ENCODE measurements at regions not wholly inside any gene's neighbourhood (a gene's known extent, or its start where the extent isn't known, plus 50 kb on each side); places are given as distances from the start of the nearest gene placed in this dataset.

DNA sequence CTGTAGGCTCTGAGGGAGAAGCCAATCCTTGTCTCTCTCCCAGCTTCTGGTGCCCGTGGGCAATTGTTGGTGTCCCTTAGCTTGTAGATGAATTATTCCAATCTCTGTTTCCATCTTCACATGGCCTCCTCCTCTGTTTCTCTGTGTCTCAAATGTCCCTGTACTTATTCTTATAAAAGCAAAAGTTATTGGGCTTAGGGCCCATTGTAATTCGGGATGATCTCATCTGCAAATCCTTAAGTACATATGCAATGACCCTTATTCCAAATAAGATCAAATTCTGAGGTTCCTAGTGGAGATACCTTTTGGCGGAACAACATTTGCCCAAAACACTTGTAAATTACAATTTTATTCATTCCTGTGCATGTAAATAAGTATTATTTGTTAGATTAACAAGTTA lies 147.4 kb upstream of the EPHA3 start:
- Histone ChIP-seq H3K36me3 (ENCODE audit: control insufficient read depth in 2 of 3, insufficient read depth in 3 of 3, low read length in 3 of 3) (no peaks in the 10 kb centered on the region), H3K4me1 (ENCODE audit: control insufficient read depth in 2 of 3, insufficient read depth in 2 of 3, low read depth in 1 of 3, low read length in 3 of 3) (no peaks in the 10 kb centered on the region), H3K9me3 (ENCODE audit: control insufficient read depth in 2 of 3, insufficient read depth in 1 of 3, low read length in 3 of 3) (no peaks in the 10 kb centered on the region), H3K27me3 (ENCODE audit: control insufficient read depth, insufficient read depth, low read length) (no peaks in the 10 kb centered on the region), H3K4me3 (ENCODE audit: low read length in 3 of 3) (no peak overlapping the region), H3K27ac (ENCODE audit: low read depth in 2 of 2, low read length in 2 of 2) (no peak overlapping the region), H3K9ac (ENCODE audit: low read length in 3 of 3) (no peak overlapping the region)
- no peak for FAIRE-seq
- intact Hi-C loops (cut with DNase I): no loop called here
- TF ChIP-seq, protein P1, sequence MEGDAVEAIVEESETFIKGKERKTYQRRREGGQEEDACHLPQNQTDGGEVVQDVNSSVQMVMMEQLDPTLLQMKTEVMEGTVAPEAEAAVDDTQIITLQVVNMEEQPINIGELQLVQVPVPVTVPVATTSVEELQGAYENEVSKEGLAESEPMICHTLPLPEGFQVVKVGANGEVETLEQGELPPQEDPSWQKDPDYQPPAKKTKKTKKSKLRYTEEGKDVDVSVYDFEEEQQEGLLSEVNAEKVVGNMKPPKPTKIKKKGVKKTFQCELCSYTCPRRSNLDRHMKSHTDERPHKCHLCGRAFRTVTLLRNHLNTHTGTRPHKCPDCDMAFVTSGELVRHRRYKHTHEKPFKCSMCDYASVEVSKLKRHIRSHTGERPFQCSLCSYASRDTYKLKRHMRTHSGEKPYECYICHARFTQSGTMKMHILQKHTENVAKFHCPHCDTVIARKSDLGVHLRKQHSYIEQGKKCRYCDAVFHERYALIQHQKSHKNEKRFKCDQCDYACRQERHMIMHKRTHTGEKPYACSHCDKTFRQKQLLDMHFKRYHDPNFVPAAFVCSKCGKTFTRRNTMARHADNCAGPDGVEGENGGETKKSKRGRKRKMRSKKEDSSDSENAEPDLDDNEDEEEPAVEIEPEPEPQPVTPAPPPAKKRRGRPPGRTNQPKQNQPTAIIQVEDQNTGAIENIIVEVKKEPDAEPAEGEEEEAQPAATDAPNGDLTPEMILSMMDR (IDR thresholded peaks at IDR 0.05; ENCODE audit: borderline replicate concordance, extremely low read depth, insufficient read depth): no peak
- no peak for DNase-seq

DNA sequence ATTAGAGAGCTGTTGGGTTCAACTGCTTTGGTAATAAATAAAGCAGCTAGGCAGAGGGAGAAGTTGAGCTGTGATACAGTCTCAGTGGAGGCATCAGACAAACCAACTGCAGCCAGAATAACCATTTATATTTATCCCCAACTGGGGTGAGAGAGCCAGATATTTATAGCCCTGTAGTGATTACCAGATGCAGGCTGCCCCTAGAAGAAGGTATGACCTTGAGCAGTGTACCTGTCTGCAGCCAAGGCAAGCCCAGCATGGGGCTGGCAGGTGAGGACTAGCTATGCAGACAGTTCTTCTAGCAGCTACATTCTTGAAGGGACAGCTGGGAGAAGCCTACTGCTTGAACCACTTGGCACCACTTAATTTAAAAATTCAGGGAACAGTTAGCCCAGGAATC lies 144.4 kb upstream of the EPHA3 start:
- Histone ChIP-seq H3K36me3 (ENCODE audit: control insufficient read depth in 2 of 3, insufficient read depth in 3 of 3, low read length in 3 of 3) (no peaks in the 10 kb centered on the region), H3K27ac (ENCODE audit: low read depth in 2 of 2, low read length in 2 of 2) (no peak overlapping the region), H3K9me3 (ENCODE audit: control insufficient read depth in 2 of 3, insufficient read depth in 1 of 3, low read length in 3 of 3) (no peaks in the 10 kb centered on the region), H3K4me1 (ENCODE audit: control insufficient read depth in 2 of 3, insufficient read depth in 2 of 3, low read depth in 1 of 3, low read length in 3 of 3) (no peaks in the 10 kb centered on the region), H3K9ac (ENCODE audit: low read length in 3 of 3) (no peak overlapping the region), H3K4me3 (ENCODE audit: low read length in 3 of 3) (no peak overlapping the region), H3K27me3 (ENCODE audit: control insufficient read depth, insufficient read depth, low read length) (no peaks in the 10 kb centered on the region)
- DNase-seq (no peak), FAIRE-seq (no peak)
- intact Hi-C loops (cut with DNase I): no loop called here
- TF ChIP-seq, protein P1 (IDR thresholded peaks at IDR 0.05; ENCODE audit: borderline replicate concordance, extremely low read depth, insufficient read depth): no peak

DNA sequence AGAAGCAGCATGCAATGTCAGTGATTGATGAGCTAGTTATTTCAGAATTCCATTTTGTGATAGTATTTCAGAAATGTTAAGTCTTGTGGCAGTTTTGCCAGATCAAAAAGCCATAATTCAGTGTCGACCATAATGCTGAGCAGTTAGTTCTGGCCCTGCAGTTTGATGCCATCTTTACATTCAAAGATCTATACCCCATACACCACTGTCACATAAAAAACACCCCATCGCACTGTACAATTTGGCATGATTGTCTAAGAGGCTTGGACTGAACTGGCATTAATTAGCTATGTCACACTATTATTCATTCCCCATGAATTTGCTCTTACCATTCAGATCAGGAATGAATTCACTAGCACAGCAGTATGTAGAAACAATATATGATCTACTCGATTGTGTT lies 127.7 kb upstream of the EPHA3 start:
- no peak for FAIRE-seq
- Histone ChIP-seq H3K27me3 (ENCODE audit: control insufficient read depth, insufficient read depth, low read length) (no peaks in the 10 kb centered on the region), H3K4me3 (ENCODE audit: low read length in 3 of 3) (no peak overlapping the region), H3K36me3 (ENCODE audit: control insufficient read depth in 2 of 3, insufficient read depth in 3 of 3, low read length in 3 of 3) (no peaks in the 10 kb centered on the region), H3K4me1 (ENCODE audit: control insufficient read depth in 2 of 3, insufficient read depth in 2 of 3, low read depth in 1 of 3, low read length in 3 of 3) (no peaks in the 10 kb centered on the region), H3K27ac (ENCODE audit: low read depth in 2 of 2, low read length in 2 of 2) (no peak overlapping the region), H3K9ac (ENCODE audit: low read length in 3 of 3) (no peak overlapping the region), H3K9me3 (ENCODE audit: control insufficient read depth in 2 of 3, insufficient read depth in 1 of 3, low read length in 3 of 3) (no peaks in the 10 kb centered on the region)
- DNase-seq: no peak
- TF ChIP-seq, protein P1 (IDR thresholded peaks at IDR 0.05; ENCODE audit: borderline replicate concordance, extremely low read depth, insufficient read depth): no peak
- intact Hi-C loops (cut with DNase I): no loop called here

DNA sequence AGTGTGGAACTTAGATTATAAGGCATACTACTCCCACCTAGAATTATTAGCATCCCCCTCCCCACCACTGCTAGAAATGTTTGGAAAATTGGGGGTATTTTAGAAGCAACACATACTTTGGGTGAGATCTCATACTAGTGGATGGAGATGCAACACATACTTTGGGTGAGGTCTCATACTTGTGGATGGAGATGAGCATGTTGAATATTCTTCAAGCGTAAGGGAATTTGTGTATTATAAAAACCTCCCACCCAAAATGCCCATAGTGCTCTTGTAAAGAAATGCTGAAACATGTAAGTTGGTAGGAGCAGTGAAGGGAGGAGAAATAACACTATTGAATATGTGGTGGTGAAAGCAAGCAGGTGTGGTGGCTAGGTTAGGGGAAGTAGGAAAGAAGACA lies 124.0 kb upstream of the EPHA3 start:
- TF ChIP-seq, protein P1 (IDR thresholded peaks at IDR 0.05; ENCODE audit: borderline replicate concordance, extremely low read depth, insufficient read depth): no peak
- Histone ChIP-seq H3K4me3 (ENCODE audit: low read length in 3 of 3) (no peak overlapping the region), H3K27me3 (ENCODE audit: control insufficient read depth, insufficient read depth, low read length) (no peaks in the 10 kb centered on the region), H3K4me1 (ENCODE audit: control insufficient read depth in 2 of 3, insufficient read depth in 2 of 3, low read depth in 1 of 3, low read length in 3 of 3) (no peaks in the 10 kb centered on the region), H3K9me3 (ENCODE audit: control insufficient read depth in 2 of 3, insufficient read depth in 1 of 3, low read length in 3 of 3) (no peaks in the 10 kb centered on the region), H3K36me3 (ENCODE audit: control insufficient read depth in 2 of 3, insufficient read depth in 3 of 3, low read length in 3 of 3) (no peaks in the 10 kb centered on the region), H3K27ac (ENCODE audit: low read depth in 2 of 2, low read length in 2 of 2) (no peak overlapping the region), H3K9ac (ENCODE audit: low read length in 3 of 3) (no peak overlapping the region)
- DNase-seq: no peak
- FAIRE-seq: no peak
- intact Hi-C loops (cut with DNase I): no loop called here
